HG03565 (cell line): ENCODE measurements at regions not wholly inside any gene's neighbourhood (a gene's known extent, or its start where the extent isn't known, plus 50 kb on each side); places are given as distances from the start of the nearest gene placed in this dataset.
"Not testable (repeated sequence)": the region's sequence is repeated elsewhere in the genome, so short reads cannot be mapped to it uniquely, and the experiment has no call there.

ENCODE experiments used
- ATAC-seq: cut with Tn5 transposase; IDR thresholded peaks from one replicate; pipeline ENCODE4 v1.9.1; 2021; ENCODE audit warnings: mild to moderate bottlenecking, moderate library complexity; ENCODE audit not compliant: unreplicated experiment

GRCh38 chr18:29780816-29781215, 1261.7 kb downstream of the DSC3 start:
- ATAC-seq = no peak

GRCh38 chr18:29779096-29779495, 1263.4 kb downstream of the DSC3 start:
- no peak for ATAC-seq

- no peak for ATAC-seq
Measured at GRCh38 chr18:29753379-29753778, 1289.2 kb downstream of the DSC3 start.

GRCh38 chr18:29749704-29750103, 1292.8 kb downstream of the DSC3 start:
- ATAC-seq = no peak

- no peak for ATAC-seq
Measured at GRCh38 chr18:29741461-29741860, 1301.1 kb downstream of the DSC3 start.

- ATAC-seq = no peak
Measured at GRCh38 chr18:29737620-29738019, 1304.9 kb downstream of the DSC3 start.

GRCh38 chr18:29737190-29737589, 1305.4 kb downstream of the DSC3 start:
- no peak for ATAC-seq

GRCh38 chr18:29730073-29730472, 1312.5 kb downstream of the DSC3 start:
- ATAC-seq = no peak

GRCh38 chr18:29726646-29727045, 1315.9 kb downstream of the DSC3 start:
- ATAC-seq = no peak

GRCh38 chr18:29723486-29723885, 1319.1 kb downstream of the DSC3 start:
- ATAC-seq = not testable (repeated sequence)

- ATAC-seq = not testable (repeated sequence)
Measured at GRCh38 chr18:29715960-29716359, 1326.6 kb downstream of the DSC3 start.

- no peak for ATAC-seq
Measured at GRCh38 chr18:29712785-29713184, 1329.8 kb downstream of the DSC3 start.

- no peak for ATAC-seq
Measured at GRCh38 chr18:29711932-29712331, 1330.6 kb downstream of the DSC3 start.

- no peak for ATAC-seq
Measured at GRCh38 chr18:29693334-29693733, 1349.2 kb downstream of the DSC3 start.

GRCh38 chr18:29681578-29681977, 1361.0 kb downstream of the DSC3 start:
- ATAC-seq = no peak

- ATAC-seq = no peak
Measured at GRCh38 chr18:29664278-29665036, 1378.1 kb downstream of the DSC3 start.

GRCh38 chr18:29661924-29662323, 1380.6 kb downstream of the DSC3 start:
- ATAC-seq = no peak

- ATAC-seq = no peak
Measured at GRCh38 chr18:29660777-29661176, 1381.8 kb downstream of the DSC3 start.

GRCh38 chr18:29653671-29654215, 1388.8 kb downstream of the DSC3 start:
- ATAC-seq = no peak

- ATAC-seq = no peak
Measured at GRCh38 chr18:29652797-29653196, 1389.7 kb downstream of the DSC3 start.

- no peak for ATAC-seq
Measured at GRCh38 chr18:29651122-29651680, 1391.3 kb downstream of the DSC3 start.

- ATAC-seq = no peak
Measured at GRCh38 chr18:29648891-29649290, 1393.7 kb downstream of the DSC3 start.
